GM23338 (cell line): ENCODE measurements at regions not wholly inside any gene's neighbourhood (a gene's known extent, or its start where the extent isn't known, plus 50 kb on each side); places are given as distances from the start of the nearest gene placed in this dataset.
"Not testable (repeated sequence)": the region's sequence is repeated elsewhere in the genome, so short reads cannot be mapped to it uniquely, and the experiment has no call there.

Experiments
- POLR2AphosphoS5 ChIP-seq: IDR thresholded peaks from 2 replicates; pipeline ENCODE4 v1.6.1; 2016; ENCODE audit warnings: antibody characterized with exemption, low read depth
- ZNF114 ChIP-seq: fragments of 250-450 bp; sonication (Bioruptor Pico); IDR thresholded peaks from 2 replicates; pipeline ENCODE4 v1.5.0; 2020; ENCODE audit warnings: mild to moderate bottlenecking, moderate library complexity
- ZNF331 ChIP-seq: fragments of 250-450 bp; sonication (Bioruptor Pico); IDR thresholded peaks from 2 replicates; pipeline ENCODE4 v1.5.0; 2020; ENCODE audit warnings: low read depth, mild to moderate bottlenecking, moderate library complexity
- TF ChIP-seq, protein P1 (sequence below), 2 experiments: fragments of 200-600 bp in 1 of 2; sonication (generic) in 1 of 2; conservative IDR thresholded peaks; 2 replicates each; pipeline versions ENCODE4 v1.5.1 to v1.6.1; 2016 to 2017; ENCODE audit warnings: antibody characterized with exemption in 2 of 2, low read depth in 2 of 2, mild to moderate bottlenecking in 2 of 2, moderate library complexity in 1 of 2

GRCh38 chr13:76659074-76659473, 227.1 kb downstream of the KCTD12 start:
- TF ChIP-seq, protein P1, sequence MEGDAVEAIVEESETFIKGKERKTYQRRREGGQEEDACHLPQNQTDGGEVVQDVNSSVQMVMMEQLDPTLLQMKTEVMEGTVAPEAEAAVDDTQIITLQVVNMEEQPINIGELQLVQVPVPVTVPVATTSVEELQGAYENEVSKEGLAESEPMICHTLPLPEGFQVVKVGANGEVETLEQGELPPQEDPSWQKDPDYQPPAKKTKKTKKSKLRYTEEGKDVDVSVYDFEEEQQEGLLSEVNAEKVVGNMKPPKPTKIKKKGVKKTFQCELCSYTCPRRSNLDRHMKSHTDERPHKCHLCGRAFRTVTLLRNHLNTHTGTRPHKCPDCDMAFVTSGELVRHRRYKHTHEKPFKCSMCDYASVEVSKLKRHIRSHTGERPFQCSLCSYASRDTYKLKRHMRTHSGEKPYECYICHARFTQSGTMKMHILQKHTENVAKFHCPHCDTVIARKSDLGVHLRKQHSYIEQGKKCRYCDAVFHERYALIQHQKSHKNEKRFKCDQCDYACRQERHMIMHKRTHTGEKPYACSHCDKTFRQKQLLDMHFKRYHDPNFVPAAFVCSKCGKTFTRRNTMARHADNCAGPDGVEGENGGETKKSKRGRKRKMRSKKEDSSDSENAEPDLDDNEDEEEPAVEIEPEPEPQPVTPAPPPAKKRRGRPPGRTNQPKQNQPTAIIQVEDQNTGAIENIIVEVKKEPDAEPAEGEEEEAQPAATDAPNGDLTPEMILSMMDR (conservative IDR thresholded peaks at IDR 0.05; ENCODE audit: low read depth in 2 of 2), result not testable (repeated sequence)
- TF ChIP-seq ZNF114; ZNF331 (CRISPR knock-in tag); POLR2AphosphoS5: not testable (repeated sequence)
